ENCODE measurements at regions not wholly inside any gene's neighbourhood (a gene's known extent, or its start where the extent isn't known, plus 50 kb on each side); places are given as distances from the start of the nearest gene placed in this dataset.

GRCh38 chr6:43848671-43849391 lies 78.8 kb downstream of the VEGFA start:
- DNase-seq (ENCODE audit: low read depth): no peak

DNA sequence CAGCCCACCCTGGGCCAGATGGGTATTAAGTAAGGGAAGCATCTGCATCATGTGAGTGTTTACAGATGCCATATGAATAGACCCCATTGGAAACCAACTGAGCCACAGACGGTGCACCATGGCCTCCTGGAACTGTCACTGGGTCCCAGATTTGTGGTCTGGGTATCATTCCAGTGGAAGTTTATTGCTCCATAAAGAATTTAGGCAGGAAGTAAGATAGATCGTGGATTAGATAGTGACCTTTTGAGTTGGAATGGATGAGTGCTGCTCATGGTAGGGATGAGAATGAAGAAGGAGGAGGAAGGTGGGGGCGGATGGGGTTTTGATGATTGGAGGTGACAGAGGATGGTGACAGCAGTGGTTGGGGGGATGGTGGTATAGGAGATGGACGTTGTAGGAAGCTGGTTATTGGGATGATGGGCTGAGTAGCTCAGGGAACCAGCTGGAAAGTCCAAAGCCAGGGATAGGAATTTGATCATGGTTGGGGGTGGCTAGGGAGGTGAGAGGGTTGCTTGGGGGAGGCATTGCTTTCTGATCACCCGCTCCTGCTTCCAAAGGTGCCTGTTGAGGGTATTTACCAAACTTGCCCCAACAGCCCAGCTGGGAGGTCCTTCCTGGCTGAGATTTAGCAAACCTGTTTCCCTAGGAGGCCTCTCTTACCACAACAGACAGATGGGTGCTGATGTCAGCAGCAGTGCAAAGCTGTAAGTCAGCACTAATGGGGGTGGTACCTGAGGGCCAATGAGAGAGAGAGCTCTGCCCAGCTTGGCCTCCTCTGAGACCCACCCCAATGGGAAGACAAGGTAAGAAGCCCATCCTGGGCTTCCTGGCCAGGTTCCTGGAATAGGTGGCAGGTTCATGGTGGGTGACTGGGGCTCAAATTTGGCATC lies 78.0 kb downstream of the VEGFA start:
- no peak for DNase-seq (ENCODE audit: low read depth)

- DNase-seq (ENCODE audit: low read depth): no peak
These were observed 76.5 kb downstream of the VEGFA start for GRCh38 chr6:43846556-43846955.

DNA sequence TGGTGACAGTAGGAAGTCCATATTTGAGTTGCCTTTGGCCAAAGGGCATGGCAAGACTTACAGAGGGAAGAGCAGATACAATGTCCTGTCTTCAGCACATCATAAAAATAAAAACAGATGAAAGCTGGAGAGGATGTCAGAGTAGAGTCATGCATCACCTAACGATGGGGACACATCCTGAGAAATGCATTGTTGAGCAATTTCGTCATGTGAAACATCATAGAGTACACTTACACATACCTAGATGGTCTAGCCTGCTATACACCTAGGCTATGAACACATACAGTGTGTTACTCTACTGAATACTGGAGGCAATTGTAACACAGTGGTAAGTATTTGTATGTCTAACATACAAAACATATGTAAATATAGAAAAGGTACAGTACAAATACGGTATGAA lies 75.6 kb downstream of the VEGFA start:
- DNase-seq (ENCODE audit: low read depth): no peak

DNA sequence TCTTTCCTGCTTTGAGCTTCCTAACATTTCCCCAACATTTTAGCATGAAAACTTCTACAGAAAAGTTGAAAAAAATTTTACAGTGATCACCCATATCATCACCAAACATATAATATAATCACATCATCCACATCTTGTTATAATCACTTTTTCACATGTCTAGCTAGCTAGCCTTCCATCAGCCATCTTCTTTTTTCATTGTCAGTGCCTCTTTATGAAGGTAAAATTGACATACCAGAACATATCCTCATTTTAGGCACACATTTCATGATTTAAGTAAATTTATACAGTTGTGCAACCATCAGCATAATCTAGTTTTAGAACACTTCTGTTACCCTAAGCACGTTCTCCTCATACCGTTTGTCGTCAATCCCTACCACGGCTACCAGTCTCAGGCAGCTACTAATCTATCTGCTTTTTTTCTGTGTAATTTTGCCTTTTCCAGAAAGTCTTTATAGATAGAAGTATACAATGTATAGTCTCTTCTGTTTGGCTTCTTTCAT lies 73.7 kb downstream of the VEGFA start:
- no peak for DNase-seq (ENCODE audit: low read depth)

- DNase-seq (ENCODE audit: low read depth): no peak
These were observed 73.2 kb downstream of the VEGFA start for GRCh38 chr6:43843097-43843645.

DNA sequence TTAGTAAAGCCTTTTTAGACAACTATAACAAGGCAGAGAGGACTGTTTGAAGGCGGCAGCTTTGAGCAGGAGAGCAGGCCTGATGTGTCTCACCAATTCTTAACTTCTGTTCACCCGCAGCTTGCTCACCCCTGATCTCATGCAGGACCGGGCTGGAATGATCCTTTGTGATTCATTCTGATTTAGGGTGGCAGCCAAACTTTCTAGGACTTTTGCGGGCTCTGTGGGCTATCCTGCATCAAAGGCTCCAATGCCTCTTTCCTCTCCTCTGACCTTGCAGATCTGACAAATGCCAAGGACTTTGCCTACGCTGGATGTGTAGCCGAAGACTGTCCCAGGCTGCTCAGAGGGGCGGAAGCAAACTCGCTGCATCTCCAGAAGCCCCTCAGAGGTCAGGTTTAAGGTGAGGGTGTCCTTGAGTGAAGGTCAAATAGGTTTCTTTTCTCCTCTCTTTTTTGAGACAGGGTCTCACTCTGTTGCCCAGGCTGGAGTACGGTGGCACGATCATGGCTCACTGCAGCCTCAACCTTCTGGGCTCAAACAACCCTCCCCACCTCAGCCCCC lies 72.3 kb downstream of the VEGFA start:
- peak; percentile 61 for DNase-seq (ENCODE audit: low read depth)

- no peak for DNase-seq (ENCODE audit: low read depth)
These were observed 70.6 kb downstream of the VEGFA start for GRCh38 chr6:43840490-43841218.

DNA sequence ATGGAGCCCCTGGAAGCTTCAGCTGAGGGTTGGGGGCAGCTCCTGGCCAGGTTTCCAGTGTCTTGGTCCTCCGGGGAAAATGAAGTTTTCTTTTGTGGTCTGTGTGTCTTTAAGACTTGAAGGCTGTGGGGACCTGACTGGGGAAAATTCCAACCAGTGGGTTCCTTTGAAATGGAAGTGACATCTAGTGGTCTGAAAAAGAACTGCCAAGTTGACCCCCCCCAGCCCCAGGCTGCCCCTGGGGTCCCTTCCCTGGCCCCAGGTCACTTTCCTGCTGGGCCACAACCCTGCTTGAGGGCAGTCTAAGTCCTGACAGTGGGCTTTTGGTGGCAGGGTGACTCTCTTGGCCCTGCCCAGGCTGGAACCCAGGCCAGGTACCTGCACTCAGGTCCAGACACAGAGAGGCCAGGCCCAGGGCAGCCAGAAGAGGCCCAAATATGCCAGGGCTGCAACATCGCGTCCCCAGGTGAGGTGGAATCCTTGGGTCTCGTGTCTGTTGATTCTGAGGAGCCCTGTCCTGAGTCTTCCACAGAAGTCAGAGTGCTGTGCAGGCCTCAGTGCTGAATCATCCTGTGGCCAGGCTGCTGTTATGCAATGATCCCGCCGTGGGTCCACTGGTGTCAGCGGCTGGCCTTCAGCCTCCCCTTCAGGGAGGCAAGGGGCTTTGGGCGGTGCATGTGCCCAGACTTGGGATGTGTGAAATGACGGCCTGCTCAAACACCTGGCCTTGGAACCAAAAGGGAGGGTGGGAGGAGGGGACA lies 68.4 kb downstream of the VEGFA start:
- DNase-seq (ENCODE audit: low read depth): peak; percentile 68

DNA sequence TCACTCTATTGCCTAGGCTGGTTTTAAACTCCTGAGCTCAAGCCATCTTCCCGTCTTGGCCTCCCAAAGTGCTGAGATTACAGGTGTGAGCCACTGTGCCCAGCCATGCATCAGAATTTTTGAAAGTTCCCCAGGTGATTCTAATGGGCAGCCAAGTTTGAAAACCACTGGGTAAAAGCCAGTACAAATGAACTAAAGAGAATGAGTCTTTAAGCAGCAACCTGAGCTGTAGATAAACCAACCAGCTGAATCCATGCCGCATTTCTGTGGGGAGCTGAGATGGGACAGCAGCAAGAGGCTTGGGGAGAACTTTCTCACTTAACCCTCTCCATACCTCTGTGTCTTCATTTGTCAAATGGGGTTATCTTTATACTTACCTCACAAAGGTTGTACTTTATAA lies 67.5 kb downstream of the VEGFA start:
- DNase-seq (ENCODE audit: low read depth): no peak

- no peak for DNase-seq (ENCODE audit: low read depth)
These were observed 66.7 kb downstream of the VEGFA start for GRCh38 chr6:43836507-43837240.
